ENCODE measurements at regions not wholly inside any gene's neighbourhood (a gene's known extent, or its start where the extent isn't known, plus 50 kb on each side); places are given as distances from the start of the nearest gene placed in this dataset.

DNA sequence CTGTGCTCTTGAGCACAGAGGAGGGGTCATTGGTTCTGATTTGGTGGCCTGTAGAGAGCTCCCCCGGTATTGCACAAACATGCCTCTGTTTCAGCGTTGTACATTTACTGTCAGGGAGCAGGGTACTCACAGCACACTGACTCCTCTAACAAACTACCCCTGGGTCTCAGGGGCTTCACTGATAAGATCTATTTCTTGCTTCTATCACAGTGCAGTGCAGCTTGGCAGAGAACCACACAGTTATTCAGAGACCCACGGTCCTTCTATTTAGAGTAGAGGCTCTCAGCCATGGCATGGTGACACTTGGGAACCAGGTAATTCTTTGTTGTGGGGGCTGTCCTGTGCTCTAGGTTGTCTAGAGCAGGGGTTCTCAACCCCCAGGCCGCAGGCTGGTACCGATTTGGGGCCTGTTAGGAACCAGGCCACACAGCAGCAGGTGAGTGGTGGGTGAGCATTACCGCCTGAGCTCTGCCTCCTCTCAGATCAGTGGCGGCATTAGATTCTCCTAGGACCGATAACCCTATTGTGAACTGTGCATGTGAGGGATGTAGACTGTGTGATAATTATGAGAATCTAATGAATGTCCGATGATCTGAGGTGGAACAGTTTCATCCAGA lies 133.4 kb upstream of the MYCN start:
- no peak overlapping the region for H3K23ac ChIP-seq (ENCODE audit: insufficient read length)
- no peak overlapping the region for H3K18ac ChIP-seq (ENCODE audit: extremely low read depth, low read length)
- H3K4me1 ChIP-seq (replicated peaks in 1 of 4; ENCODE audit: control insufficient read depth in 3 of 4, insufficient read depth in 4 of 4, low read length in 3 of 4) = peaks cover 0 to 20% (median 6%) of the 10 kb centered on the region in 4 experiments; a peak in 6 of 7 replicates
- no peak overlapping the region for H3K9ac ChIP-seq (replicated peaks in 1 of 4; ENCODE audit: extremely low read depth in 1 of 4, low read depth in 3 of 4, low read length in 3 of 4)
- no peak for TF ChIP-seq CTBP2 (IDR thresholded peaks at IDR 0.05; ENCODE audit: borderline replicate concordance, insufficient read depth, insufficient read length, low read length)
- TF ChIP-seq PHF8 (conservative IDR thresholded peaks at IDR 0.05; ENCODE audit: low read depth, low read length) = no peak
- TF ChIP-seq BACH1 (IDR thresholded peaks at IDR 0.05; ENCODE audit: low read length) = no peak
- no peak for TF ChIP-seq SUZ12 (IDR thresholded peaks at IDR 0.05; ENCODE audit: low read length)
- TF ChIP-seq RNF2 (IDR thresholded peaks at IDR 0.05; ENCODE audit: borderline replicate concordance, low read depth, low read length, missing control alignments, poor library complexity, severe bottlenecking) = no peak
- no peak for TF ChIP-seq CBX8 (IDR thresholded peaks at IDR 0.05; ENCODE audit: borderline replicate concordance, low read depth, low read length)
- no peak for TF ChIP-seq NANOG (IDR thresholded peaks at IDR 0.05; ENCODE audit: insufficient read depth, low read depth, low read length, poor library complexity, severe bottlenecking)
- TF ChIP-seq KDM5A (IDR thresholded peaks at IDR 0.05; ENCODE audit: low read length) = no peak
- no peak for TF ChIP-seq BCL11A (IDR thresholded peaks at IDR 0.05; ENCODE audit: low read depth in 2 of 2, low read length in 2 of 2)
- H3K56ac ChIP-seq (replicated peaks; ENCODE audit: insufficient read length, low read depth, low read length) = no peak overlapping the region
- no peak overlapping the region for H3K4ac ChIP-seq (replicated peaks; ENCODE audit: insufficient read length, low read depth, low read length)
- no peaks in the 10 kb centered on the region for H3K23me2 ChIP-seq (ENCODE audit: low read depth, low read length)
- POLR2A ChIA-PET (ENCODE audit: partially characterized antibody) = interaction anchor here (0.6 to 0.7 kb wide), 2 partner anchors 133 to 174 kb away, joined by 3 read pairs; no protein-coding TSS in a partner anchor
- no peak overlapping the region for H2BK12ac ChIP-seq (ENCODE audit: low read depth, low read length)
- no peak overlapping the region for H2BK20ac ChIP-seq (ENCODE audit: low read length)
- H2BK120ac ChIP-seq (replicated peaks; ENCODE audit: low read depth, low read length) = no peak overlapping the region
- H3K79me1 ChIP-seq (ENCODE audit: low read depth, low read length) = no peaks in the 10 kb centered on the region
- CTCF ChIA-PET (ENCODE audit: partially characterized antibody) = interaction anchor here (0.7 to 4.2 kb wide), 9 partner anchors 11 to 641 kb away, joined by 3 to 47 read pairs (median 4); no protein-coding TSS in a partner anchor
- no peak overlapping the region for H2AFZ ChIP-seq (ENCODE audit: low read length)
- no peak overlapping the region for H2BK15ac ChIP-seq (ENCODE audit: low read length)
- H3K79me2 ChIP-seq (ENCODE audit: control insufficient read depth in 1 of 2, insufficient read depth in 2 of 2, low read length in 2 of 2) = no peaks in the 10 kb centered on the region
- H3K27me3 ChIP-seq (replicated peaks in 1 of 4; ENCODE audit: control insufficient read depth in 3 of 4, extremely low read depth in 1 of 4, insufficient read depth in 3 of 4, low read length in 3 of 4) = no peaks in the 10 kb centered on the region
- H4K20me1 ChIP-seq (replicated peaks in 1 of 2; ENCODE audit: control insufficient read depth in 1 of 2, insufficient read depth in 2 of 2, low read length in 2 of 2) = no peaks in the 10 kb centered on the region
- no peak overlapping the region for H3K4me2 ChIP-seq (ENCODE audit: insufficient read depth in 1 of 2, low read depth in 2 of 2, low read length in 2 of 2)
- no peak overlapping the region for H2AK5ac ChIP-seq (ENCODE audit: low read depth, low read length)
- no peak overlapping the region for H4K8ac ChIP-seq (ENCODE audit: extremely low read depth, insufficient read depth, low read length)
- H3K27ac ChIP-seq (ENCODE audit: low read depth, low read length) = no peak overlapping the region
- no peak overlapping the region for H4K91ac ChIP-seq (replicated peaks; ENCODE audit: insufficient read length, low read length)
- FAIRE-seq (no peak), DNase-seq (ENCODE audit: low read depth in 1 of 2, low spot score in 2 of 2) (no peak)
- no peaks in the 10 kb centered on the region for H3K9me3 ChIP-seq (ENCODE audit: insufficient read depth in 2 of 2, low read depth in 1 of 2, low read length in 1 of 2)
- H2BK5ac ChIP-seq (ENCODE audit: low read depth, low read length) = no peak overlapping the region
- H3K4me3 ChIP-seq (ENCODE audit: extremely low read depth in 1 of 4, insufficient read depth in 2 of 4, low read depth in 3 of 4, low read length in 4 of 4) = no peak overlapping the region
- H3K36me3 ChIP-seq (ENCODE audit: control insufficient read depth in 2 of 4, insufficient read depth in 4 of 4, low read length in 3 of 4) = no peaks in the 10 kb centered on the region
- no peak overlapping the region for H4K5ac ChIP-seq (ENCODE audit: insufficient read length, low read depth, low read length)
- no peak overlapping the region for H3K14ac ChIP-seq (ENCODE audit: insufficient read length)
- 95% methylated on average over 9 of the region's 9 CpGs; no CpG with 5 or more reads in 1 of the 2 experiments for WGBS, 2 experiments (ENCODE audit: extremely low coverage in 1 of 2, insufficient coverage in 1 of 2, insufficient read length in 1 of 2, insufficient replicate concordance in 2 of 2, low coverage in 1 of 2, low lambda C conversion rate in 2 of 2, missing lambda C conversion rate in 1 of 2)
